ENCODE measurements at regions not wholly inside any gene's neighbourhood (a gene's known extent, or its start where the extent isn't known, plus 50 kb on each side); places are given as distances from the start of the nearest gene placed in this dataset.
A peak's percentile ranks its signal among the peaks of the same experiment; 100 is the strongest.
"Not testable (repeated sequence)": the region's sequence is repeated elsewhere in the genome, so short reads cannot be mapped to it uniquely, and the experiment has no call there.

GRCh38 chr4:11831739-11832138, 403.0 kb upstream of the HS3ST1 start:
- FAIRE-seq (no peak), DNase-seq (ENCODE audit: insufficient read length, low spot score) (no peak)

- DNase-seq (ENCODE audit: insufficient read length, low spot score) (no peak), FAIRE-seq (no peak)
Measured at GRCh38 chr4:11824566-11824965, 395.9 kb upstream of the HS3ST1 start.

- no peak for FAIRE-seq
Measured at GRCh38 chr4:11821772-11822430, 393.2 kb upstream of the HS3ST1 start.

GRCh38 chr4:11817088-11817487, 388.4 kb upstream of the HS3ST1 start:
- FAIRE-seq (no peak), DNase-seq (ENCODE audit: insufficient read length, low spot score) (no peak)

More at GRCh38 chr4:11821772-11822430, 393.2 kb upstream of the HS3ST1 start:
- DNase-seq (ENCODE audit: insufficient read length, low spot score), result no peak

- DNase-seq (ENCODE audit: insufficient read length, low spot score) (no peak), FAIRE-seq (no peak)
Measured at GRCh38 chr4:11814758-11815157, 386.1 kb upstream of the HS3ST1 start.

GRCh38 chr4:11813951-11814446, 385.3 kb upstream of the HS3ST1 start:
- DNase-seq (ENCODE audit: insufficient read length, low spot score), result no peak
- FAIRE-seq, result no peak

GRCh38 chr4:11811521-11811920, 382.8 kb upstream of the HS3ST1 start:
- FAIRE-seq; DNase-seq (ENCODE audit: insufficient read length, low spot score): not testable (repeated sequence)

GRCh38 chr4:11805842-11806241, 377.1 kb upstream of the HS3ST1 start:
- FAIRE-seq (no peak), DNase-seq (ENCODE audit: insufficient read length, low spot score) (no peak)

GRCh38 chr4:11801466-11802446, 373.1 kb upstream of the HS3ST1 start:
- no peak for FAIRE-seq
- no peak for DNase-seq (ENCODE audit: insufficient read length, low spot score)

GRCh38 chr4:11799196-11799595, 370.5 kb upstream of the HS3ST1 start:
- no peak for FAIRE-seq
- no peak for DNase-seq (ENCODE audit: insufficient read length, low spot score)

- DNase-seq (ENCODE audit: insufficient read length, low spot score) (no peak), FAIRE-seq (no peak)
Measured at GRCh38 chr4:11791797-11792196, 363.1 kb upstream of the HS3ST1 start.

GRCh38 chr4:11790230-11790629, 361.5 kb upstream of the HS3ST1 start:
- no peak for DNase-seq (ENCODE audit: insufficient read length, low spot score)
- no peak for FAIRE-seq

- DNase-seq (ENCODE audit: insufficient read length, low spot score), result no peak
- FAIRE-seq, result peak; percentile 21
Measured at GRCh38 chr4:11783588-11783987, 354.9 kb upstream of the HS3ST1 start.

- no peak for FAIRE-seq
- no peak for DNase-seq (ENCODE audit: insufficient read length, low spot score)
Measured at GRCh38 chr4:11782859-11783258, 354.2 kb upstream of the HS3ST1 start.

- DNase-seq (ENCODE audit: insufficient read length, low spot score) (no peak), FAIRE-seq (no peak)
Measured at GRCh38 chr4:11777447-11777846, 348.8 kb upstream of the HS3ST1 start.

- no peak for DNase-seq (ENCODE audit: insufficient read length, low spot score)
- FAIRE-seq, result no peak
Measured at GRCh38 chr4:11774346-11774745, 345.7 kb upstream of the HS3ST1 start.

GRCh38 chr4:11773798-11774197, 345.1 kb upstream of the HS3ST1 start:
- DNase-seq (ENCODE audit: insufficient read length, low spot score), result no peak

GRCh38 chr4:11769434-11769833, 340.7 kb upstream of the HS3ST1 start:
- FAIRE-seq (no peak), DNase-seq (ENCODE audit: insufficient read length, low spot score) (no peak)

More at GRCh38 chr4:11773798-11774197, 345.1 kb upstream of the HS3ST1 start:
- no peak for FAIRE-seq

- no peak for DNase-seq (ENCODE audit: insufficient read length, low spot score)
- FAIRE-seq, result no peak
Measured at GRCh38 chr4:11768251-11768972, 339.7 kb upstream of the HS3ST1 start.

GRCh38 chr4:11765849-11766453, 337.3 kb upstream of the HS3ST1 start:
- peak; percentile 83 for FAIRE-seq
- no peak for DNase-seq (ENCODE audit: insufficient read length, low spot score)
